ENCODE measurements at regions not wholly inside any gene's neighbourhood (a gene's known extent, or its start where the extent isn't known, plus 50 kb on each side); places are given as distances from the start of the nearest gene placed in this dataset.

- TF ChIP-seq ATF3 (CRISPR knock-in tag; conservative IDR thresholded peaks at IDR 0.05) (no peak), CTCF (IDR thresholded peaks at IDR 0.05) (no peak), CREB1 (CRISPR knock-in tag; IDR thresholded peaks at IDR 0.05) (no peak), FOXK1 (CRISPR knock-in tag; IDR thresholded peaks at IDR 0.05) (no peak), SP1 (CRISPR knock-in tag; conservative IDR thresholded peaks at IDR 0.05) (no peak), MAX (CRISPR knock-in tag; IDR thresholded peaks at IDR 0.05) (no peak), ZNF396 (CRISPR knock-in tag; IDR thresholded peaks at IDR 0.05; ENCODE audit: borderline replicate concordance) (no peak), ZNF512 (CRISPR knock-in tag; IDR thresholded peaks at IDR 0.05; ENCODE audit: borderline replicate concordance) (no peak), ESRRA (CRISPR knock-in tag; IDR thresholded peaks at IDR 0.05; ENCODE audit: borderline replicate concordance) (no peak), CREM (CRISPR knock-in tag; IDR thresholded peaks at IDR 0.05) (no peak)
These were observed 629.7 kb downstream of the UQCRFS1 start for GRCh38 chr19:28583242-28583641.

All from WTC11 (cell line).